ENCODE measurements at regions not wholly inside any gene's neighbourhood (a gene's known extent, or its start where the extent isn't known, plus 50 kb on each side); places are given as distances from the start of the nearest gene placed in this dataset.

- TF ChIP-seq CTCF (IDR thresholded peaks at IDR 0.05) (no peak), POLR2A (IDR thresholded peaks at IDR 0.05; ENCODE audit: low read length) (no peak), ELK1 (IDR thresholded peaks at IDR 0.05; ENCODE audit: low read depth, low read length) (no peak), POLR2AphosphoS2 (conservative IDR thresholded peaks at IDR 0.05; ENCODE audit: low read length) (no peak), RCOR1 (IDR thresholded peaks at IDR 0.05; ENCODE audit: low read depth, low read length) (no peak), MAX (IDR thresholded peaks at IDR 0.05) (no peak), ZNF302 (CRISPR knock-in tag; IDR thresholded peaks at IDR 0.05) (no peak), HDAC2 (IDR thresholded peaks at IDR 0.05) (no peak), EP300 (IDR thresholded peaks at IDR 0.05) (no peak)
These were observed 68.2 kb downstream of the RFPL4B start for GRCh38 chr6:112415366-112415765.

Data from A549 (cell line).